Muscle layer of colon (tissue), 2 donors: ENCODE measurements at regions not wholly inside any gene's neighbourhood (a gene's known extent, or its start where the extent isn't known, plus 50 kb on each side); places are given as distances from the start of the nearest gene placed in this dataset.
A peak's percentile ranks its signal among the peaks of the same experiment; 100 is the strongest.

ENCODE experiments used
- H3K27ac ChIP-seq: one replicate; pipeline ENCODE4 v1.7.0; 2013; ENCODE audit warnings: low read depth, mild to moderate bottlenecking, low read length, moderate library complexity
- H3K27me3 ChIP-seq, 2 donors: one replicate each; pipeline ENCODE4 v1.7.0; 2013; ENCODE audit warnings: low read length in 2 of 2, mild to moderate bottlenecking in 2 of 2; ENCODE audit not compliant: insufficient read depth in 2 of 2, control insufficient read depth in 1 of 2
- H3K36me3 ChIP-seq: one replicate; pipeline ENCODE4 v1.7.0; 2013; ENCODE audit warnings: mild to moderate bottlenecking, low read length; ENCODE audit not compliant: insufficient read depth
- H3K4me1 ChIP-seq: one replicate; pipeline ENCODE4 v1.7.0; 2013; ENCODE audit warnings: mild to moderate bottlenecking, low read length; ENCODE audit not compliant: insufficient read depth
- H3K4me3 ChIP-seq, 2 donors: one replicate each; pipeline ENCODE4 v1.7.0; 2013; ENCODE audit warnings: low read length in 2 of 2, low read depth in 1 of 2, mild to moderate bottlenecking in 1 of 2, moderate library complexity in 1 of 2
- H3K9ac ChIP-seq: one replicate; pipeline ENCODE4 v1.7.0; 2013; ENCODE audit warnings: low read length
- H3K9me3 ChIP-seq: one replicate; pipeline ENCODE4 v1.7.0; 2013; ENCODE audit warnings: mild to moderate bottlenecking, low read length
- donor health status: abdominal sarcoma.
- donor health status: Adenocarcinoma of cecum.

- no peak overlapping the region for H3K9ac ChIP-seq
- H3K27ac ChIP-seq: no peak overlapping the region
- H3K4me1 ChIP-seq: peaks cover 15% of the 10 kb centered on the region
- no peak overlapping the region for H3K4me3 ChIP-seq
- no peaks in the 10 kb centered on the region for H3K9me3 ChIP-seq
- H3K27me3 ChIP-seq: no peaks in the 10 kb centered on the region
- no peaks in the 10 kb centered on the region for H3K36me3 ChIP-seq
These were observed 347.0 kb upstream of the MTPN start for GRCh38 chr7:136324073-136324704.

GRCh38 chr7:136312592-136312991 is 335.4 kb upstream of the MTPN start:
- no peak overlapping the region for H3K9ac ChIP-seq
- no peaks in the 10 kb centered on the region for H3K4me1 ChIP-seq
- no peaks in the 10 kb centered on the region for H3K27me3 ChIP-seq
- no peaks in the 10 kb centered on the region for H3K36me3 ChIP-seq
- H3K9me3 ChIP-seq: no peaks in the 10 kb centered on the region
- no peak overlapping the region for H3K27ac ChIP-seq
- H3K4me3 ChIP-seq: no peak overlapping the region

GRCh38 chr7:136309407-136309806 is 332.2 kb upstream of the MTPN start:
- no peaks in the 10 kb centered on the region for H3K4me1 ChIP-seq
- no peaks in the 10 kb centered on the region for H3K9me3 ChIP-seq
- no peaks in the 10 kb centered on the region for H3K36me3 ChIP-seq
- H3K27me3 ChIP-seq: no peaks in the 10 kb centered on the region
- no peak overlapping the region for H3K27ac ChIP-seq
- H3K4me3 ChIP-seq: no peak overlapping the region
- no peak overlapping the region for H3K9ac ChIP-seq

GRCh38 chr7:136308230-136308629 is 331.1 kb upstream of the MTPN start:
- Histone ChIP-seq H3K36me3 (no peaks in the 10 kb centered on the region), H3K9me3 (no peaks in the 10 kb centered on the region), H3K9ac (no peak overlapping the region), H3K27me3 (no peaks in the 10 kb centered on the region), H3K4me3 (no peak overlapping the region), H3K4me1 (no peaks in the 10 kb centered on the region), H3K27ac (no peak overlapping the region)

GRCh38 chr7:136303162-136303561 is 326.0 kb upstream of the MTPN start:
- Histone ChIP-seq H3K4me1 (no peaks in the 10 kb centered on the region), H3K36me3 (no peaks in the 10 kb centered on the region), H3K27me3 (no peaks in the 10 kb centered on the region), H3K9me3 (no peaks in the 10 kb centered on the region), H3K27ac (no peak overlapping the region), H3K4me3 (no peak overlapping the region), H3K9ac (no peak overlapping the region)

GRCh38 chr7:136302049-136302448 is 324.9 kb upstream of the MTPN start:
- no peaks in the 10 kb centered on the region for H3K27me3 ChIP-seq
- H3K4me1 ChIP-seq: no peaks in the 10 kb centered on the region
- no peak overlapping the region for H3K4me3 ChIP-seq
- no peak overlapping the region for H3K9ac ChIP-seq
- no peaks in the 10 kb centered on the region for H3K36me3 ChIP-seq
- H3K9me3 ChIP-seq: no peaks in the 10 kb centered on the region
- H3K27ac ChIP-seq: no peak overlapping the region

- H3K36me3 ChIP-seq: no peaks in the 10 kb centered on the region
These were observed 317.8 kb upstream of the MTPN start for GRCh38 chr7:136294977-136295376.

GRCh38 chr7:136293841-136294391 is 316.8 kb upstream of the MTPN start:
- no peak overlapping the region for H3K9ac ChIP-seq
- H3K4me3 ChIP-seq: no peak overlapping the region
- no peaks in the 10 kb centered on the region for H3K27me3 ChIP-seq
- peaks cover 18% of the 10 kb centered on the region for H3K4me1 ChIP-seq
- no peak overlapping the region for H3K27ac ChIP-seq
- H3K9me3 ChIP-seq: no peaks in the 10 kb centered on the region
- H3K36me3 ChIP-seq: no peaks in the 10 kb centered on the region

More at GRCh38 chr7:136294977-136295376, 317.8 kb upstream of the MTPN start:
- Histone ChIP-seq H3K27ac (no peak overlapping the region), H3K9ac (no peak overlapping the region), H3K4me1 (peaks cover 18% of the 10 kb centered on the region), H3K27me3 (no peaks in the 10 kb centered on the region), H3K4me3 (no peak overlapping the region), H3K9me3 (no peaks in the 10 kb centered on the region)

GRCh38 chr7:136293272-136293671 is 316.1 kb upstream of the MTPN start:
- H3K27me3 ChIP-seq: no peaks in the 10 kb centered on the region
- no peak overlapping the region for H3K4me3 ChIP-seq
- no peak overlapping the region for H3K9ac ChIP-seq
- peak overlapping the region; percentile 27 for H3K27ac ChIP-seq
- H3K9me3 ChIP-seq: no peaks in the 10 kb centered on the region
- H3K4me1 ChIP-seq: peaks cover 19% of the 10 kb centered on the region
- H3K36me3 ChIP-seq: no peaks in the 10 kb centered on the region

GRCh38 chr7:136292365-136292764 is 315.2 kb upstream of the MTPN start:
- Histone ChIP-seq H3K36me3 (no peaks in the 10 kb centered on the region), H3K9ac (no peak overlapping the region), H3K9me3 (no peaks in the 10 kb centered on the region), H3K27ac (peak overlapping the region; percentile 27), H3K27me3 (no peaks in the 10 kb centered on the region), H3K4me1 (peaks cover 25% of the 10 kb centered on the region), H3K4me3 (peak overlapping the region in 1 of 2 donors; percentile 30)

GRCh38 chr7:136290351-136290750 is 313.2 kb upstream of the MTPN start:
- Histone ChIP-seq H3K27me3 (no peaks in the 10 kb centered on the region), H3K4me1 (peaks cover 28% of the 10 kb centered on the region), H3K27ac (no peak overlapping the region), H3K9ac (no peak overlapping the region), H3K4me3 (no peak overlapping the region), H3K36me3 (no peaks in the 10 kb centered on the region), H3K9me3 (no peaks in the 10 kb centered on the region)

- H3K27me3 ChIP-seq: no peaks in the 10 kb centered on the region
These were observed 300.9 kb upstream of the MTPN start for GRCh38 chr7:136278057-136278456.

More at GRCh38 chr7:136278057-136278456, 300.9 kb upstream of the MTPN start:
- Histone ChIP-seq H3K4me1 (peaks cover 12% of the 10 kb centered on the region), H3K9me3 (no peaks in the 10 kb centered on the region), H3K4me3 (no peak overlapping the region), H3K27ac (no peak overlapping the region), H3K9ac (no peak overlapping the region), H3K36me3 (no peaks in the 10 kb centered on the region)
